Nephron progenitor cell (in vitro differentiated cells): ENCODE measurements at regions not wholly inside any gene's neighbourhood (a gene's known extent, or its start where the extent isn't known, plus 50 kb on each side); places are given as distances from the start of the nearest gene placed in this dataset.

Experiments used
- DNase-seq: peaks from one replicate; pipeline ENCODE4 v3.0.0; 2021
- H3K27ac Mint-ChIP-seq: 2 replicates; pipeline ENCODE4 v1.8.0; 2021; ENCODE audit warnings: mild to moderate bottlenecking, moderate library complexity, mixed read lengths
- H3K27me3 Mint-ChIP-seq: 2 replicates; pipeline ENCODE4 v1.8.0; 2021; ENCODE audit warnings: mild to moderate bottlenecking, low read depth, mixed read lengths; ENCODE audit not compliant: poor library complexity
- H3K36me3 Mint-ChIP-seq: 2 replicates; pipeline ENCODE4 v1.8.0; 2021; ENCODE audit warnings: low read depth, mixed read lengths
- H3K4me1 Mint-ChIP-seq: 2 replicates; pipeline ENCODE4 v1.8.0; 2021; ENCODE audit warnings: mixed read lengths
- H3K4me3 Mint-ChIP-seq: 2 replicates; pipeline ENCODE4 v1.8.0; 2021; ENCODE audit warnings: mild to moderate bottlenecking, moderate library complexity, mixed read lengths
- H3K9me3 Mint-ChIP-seq: 2 replicates; pipeline ENCODE4 v1.8.0; 2021; ENCODE audit warnings: mild to moderate bottlenecking, moderate library complexity, mixed read lengths
- CTCF ChIP-seq: fragments of 200-600 bp; sonication (generic); IDR thresholded peaks from 2 replicates; pipeline ENCODE4 v1.5.0; 2021; ENCODE audit warnings: antibody characterized with exemption

- no peak for TF ChIP-seq CTCF
- Mint-ChIP-seq H3K4me1 (no peaks in the 10 kb centered on the region), H3K4me3 (no peak overlapping the region), H3K36me3 (no peaks in the 10 kb centered on the region), H3K9me3 (no peaks in the 10 kb centered on the region), H3K27ac (no peak overlapping the region), H3K27me3 (peaks cover 6% of the 10 kb centered on the region)
- DNase-seq = no peak
Observed at GRCh38 chr2:226511311-226511710, 288.3 kb downstream of the IRS1 start.

GRCh38 chr2:226508683-226509082 lies 290.9 kb downstream of the IRS1 start:
- no peak for TF ChIP-seq CTCF
- no peaks in the 10 kb centered on the region for H3K4me1 Mint-ChIP-seq
- no peak overlapping the region for H3K27ac Mint-ChIP-seq
- no peak overlapping the region for H3K4me3 Mint-ChIP-seq
- DNase-seq = no peak
- peaks cover 6% of the 10 kb centered on the region for H3K27me3 Mint-ChIP-seq
- H3K36me3 Mint-ChIP-seq = no peaks in the 10 kb centered on the region
- H3K9me3 Mint-ChIP-seq = peaks cover 3% of the 10 kb centered on the region

- H3K27me3 Mint-ChIP-seq = peaks cover 6% of the 10 kb centered on the region
- no peak for TF ChIP-seq CTCF
- no peaks in the 10 kb centered on the region for H3K4me1 Mint-ChIP-seq
- H3K36me3 Mint-ChIP-seq = no peaks in the 10 kb centered on the region
- no peak overlapping the region for H3K4me3 Mint-ChIP-seq
- DNase-seq = no peak
- H3K27ac Mint-ChIP-seq = no peak overlapping the region
- H3K9me3 Mint-ChIP-seq = peaks cover 8% of the 10 kb centered on the region
Observed at GRCh38 chr2:226508005-226508404, 291.6 kb downstream of the IRS1 start.

DNA sequence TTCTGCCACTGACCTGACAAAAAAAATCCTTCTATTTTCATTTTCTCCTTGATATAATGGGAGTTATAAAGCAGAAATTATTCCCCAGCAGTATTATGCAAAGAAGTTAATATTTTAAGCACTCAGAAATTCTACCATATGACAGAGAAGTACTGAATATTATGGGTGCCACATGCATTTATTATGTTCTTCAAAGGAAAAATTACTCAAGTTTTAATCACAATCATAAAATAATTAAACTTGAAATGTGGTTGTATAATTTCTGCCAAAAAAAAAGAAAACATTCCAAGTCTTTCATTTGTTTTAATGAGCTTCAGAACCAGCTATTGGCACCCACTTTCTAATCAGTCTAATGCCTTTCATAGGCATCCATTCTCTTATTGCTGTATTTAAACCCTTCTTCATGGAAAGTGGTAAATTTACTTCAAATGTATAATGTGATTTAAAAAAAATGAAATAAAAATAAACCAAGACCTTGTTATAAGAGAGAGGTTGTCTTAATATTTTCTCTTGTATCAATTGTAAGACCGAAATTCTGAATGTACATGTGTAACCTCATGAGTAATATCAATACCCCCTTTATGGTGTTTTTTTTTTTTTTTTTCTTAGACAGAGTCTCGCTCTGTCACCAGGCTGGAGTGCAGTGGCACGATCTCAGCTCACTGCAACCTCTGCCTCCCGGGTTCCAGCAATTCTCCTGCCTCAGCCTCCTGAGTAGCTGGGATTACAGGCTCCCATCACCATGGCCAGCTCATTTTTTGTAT lies 302.3 kb downstream of the IRS1 start:
- no peak for DNase-seq
- Mint-ChIP-seq H3K4me1 (peaks cover 17% of the 10 kb centered on the region), H3K27me3 (peaks cover 6% of the 10 kb centered on the region), H3K4me3 (no peak overlapping the region), H3K9me3 (peaks cover 8% of the 10 kb centered on the region), H3K27ac (no peak overlapping the region), H3K36me3 (no peaks in the 10 kb centered on the region)
- no peak for TF ChIP-seq CTCF

DNA sequence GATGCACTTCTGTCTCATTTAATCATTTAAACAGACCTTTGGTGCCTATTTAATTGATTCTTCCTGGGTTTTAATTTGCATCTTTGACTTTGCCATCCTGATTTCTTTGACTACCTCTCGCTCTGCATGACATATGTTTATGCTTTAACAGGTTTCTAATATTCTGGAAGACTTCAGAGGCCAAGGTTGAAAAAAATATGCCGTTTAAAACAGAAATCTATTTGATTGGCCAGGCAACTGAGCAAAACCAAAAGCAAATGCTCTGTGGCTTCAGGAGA lies 303.4 kb downstream of the IRS1 start:
- no peak for TF ChIP-seq CTCF
- H3K4me3 Mint-ChIP-seq = no peak overlapping the region
- peaks cover 6% of the 10 kb centered on the region for H3K9me3 Mint-ChIP-seq
- H3K27me3 Mint-ChIP-seq = peaks cover 6% of the 10 kb centered on the region
- H3K36me3 Mint-ChIP-seq = no peaks in the 10 kb centered on the region
- H3K4me1 Mint-ChIP-seq = peaks cover 24% of the 10 kb centered on the region
- H3K27ac Mint-ChIP-seq = no peak overlapping the region
- DNase-seq = no peak

- H3K4me3 Mint-ChIP-seq = no peak overlapping the region
- H3K27me3 Mint-ChIP-seq = peaks cover 6% of the 10 kb centered on the region
- peaks cover 3% of the 10 kb centered on the region for H3K9me3 Mint-ChIP-seq
- peaks cover 24% of the 10 kb centered on the region for H3K4me1 Mint-ChIP-seq
- DNase-seq = peak; percentile 30
- H3K36me3 Mint-ChIP-seq = no peaks in the 10 kb centered on the region
- TF ChIP-seq CTCF = no peak
- H3K27ac Mint-ChIP-seq = no peak overlapping the region
Observed at GRCh38 chr2:226495466-226496272, 304.0 kb downstream of the IRS1 start.
